CD4-positive, alpha-beta T cell (primary cell): ENCODE measurements at regions not wholly inside any gene's neighbourhood (a gene's known extent, or its start where the extent isn't known, plus 50 kb on each side); places are given as distances from the start of the nearest gene placed in this dataset.

Experiments used
- ATAC-seq: fragments of 200-7000 bp; cut with Tn5 transposase; one replicate; pipeline ENCODE4 v1.10.0; 2022; ENCODE audit warnings: mild to moderate bottlenecking; ENCODE audit not compliant: poor library complexity
- CTCF ChIA-PET: fragments of 350-600 bp; sonication (Branson Sonifier 250); formaldehyde crosslinking; loops from one replicate; lab custom pipeline; 2021; ENCODE audit warnings: antibody characterized with exemption, inconsistent platforms; lab: Charles Lee
- POLR2A ChIA-PET: fragments of 350-600 bp; sonication (Branson Sonifier 250); formaldehyde crosslinking; loops from one replicate; lab custom pipeline; 2021; ENCODE audit warnings: antibody characterized with exemption, inconsistent platforms; lab: Charles Lee
- DNase-seq, 14 experiments: peaks; one replicate each; pipeline ENCODE4 v3.0.0-alpha.2; 2013 to 2020; ENCODE audit warnings: mixed read lengths in 2 of 14
- H3K27ac ChIP-seq, 2 donors: one replicate each; pipeline versions ENCODE4 v1.5.1 to v1.7.0; 2013; ENCODE audit warnings: low read length in 2 of 2, low read depth in 1 of 2, mild to moderate bottlenecking in 1 of 2
- H3K27me3 ChIP-seq, 2 experiments: 1 replicate in 1 of 2; 2 replicates in 1 of 2; pipeline versions ENCODE4 v1.6.1 to v1.7.0; 2013; ENCODE audit warnings: low read length in 2 of 2, control low read depth in 1 of 2, mild to moderate bottlenecking in 1 of 2, moderate library complexity in 1 of 2; ENCODE audit not compliant: insufficient read depth in 2 of 2, control insufficient read depth in 1 of 2
- H3K36me3 ChIP-seq: one replicate; pipeline ENCODE4 v1.6.1; 2013; ENCODE audit warnings: low read length, control low read depth; ENCODE audit not compliant: insufficient read depth
- H3K4me1 ChIP-seq: one replicate; pipeline ENCODE4 v1.6.1; 2013; ENCODE audit warnings: low read length, control low read depth; ENCODE audit not compliant: insufficient read depth
- H3K4me3 ChIP-seq: one replicate; pipeline ENCODE4 v1.5.1; 2013; ENCODE audit warnings: mild to moderate bottlenecking, low read length, moderate library complexity
- H3K9me3 ChIP-seq, 2 experiments: 1 replicate in 1 of 2; 2 replicates in 1 of 2; pipeline versions ENCODE4 v1.6.1 to v1.7.0; 2013; ENCODE audit warnings: low read length in 2 of 2, mild to moderate bottlenecking in 2 of 2, control low read depth in 1 of 2, moderate library complexity in 1 of 2; ENCODE audit not compliant: control insufficient read depth in 1 of 2, insufficient read depth in 1 of 2
- H3K27ac Mint-ChIP-seq: one replicate; pipeline ENCODE4 v1.8.0; 2020; ENCODE audit warnings: mixed read lengths
- H3K27me3 Mint-ChIP-seq: one replicate; pipeline ENCODE4 v1.8.0; 2021; ENCODE audit warnings: mixed read lengths
- H3K36me3 Mint-ChIP-seq: one replicate; pipeline ENCODE4 v1.8.0; 2021; ENCODE audit warnings: low read depth, mixed read lengths
- H3K4me1 Mint-ChIP-seq: one replicate; pipeline ENCODE4 v1.8.0; 2021; ENCODE audit warnings: low read depth, mixed read lengths
- H3K4me3 Mint-ChIP-seq: one replicate; pipeline ENCODE4 v1.8.0; 2020; ENCODE audit warnings: mild to moderate bottlenecking, mixed read lengths
- H3K9me3 Mint-ChIP-seq: one replicate; pipeline ENCODE4 v1.8.0; 2020; ENCODE audit warnings: mixed read lengths
- CTCF ChIP-seq: fragments of 200-600 bp; IDR thresholded peaks from one replicate; pipeline ENCODE4 v1.8.0; 2022; ENCODE audit warnings: antibody characterized with exemption, mild to moderate bottlenecking
- intact Hi-C, 2 experiments: fragments of 100-400 bp; cut with DNase I in 1 of 2; cut with micrococcal nuclease in 1 of 2; formaldehyde crosslinking; loops; one replicate each; pipeline versions ENCODE4 v1.15.1 to v1.9.0; 2023 to 2025; cut with DNase I, micrococcal nuclease

- Histone ChIP-seq H3K4me1 (no peaks in the 10 kb centered on the region), H3K9me3 (no peaks in the 10 kb centered on the region), H3K4me3 (no peak overlapping the region), H3K27ac (no peak overlapping the region), H3K36me3 (no peaks in the 10 kb centered on the region), H3K27me3 (no peaks in the 10 kb centered on the region)
- Mint-ChIP-seq H3K4me3 (no peak overlapping the region), H3K27me3 (peaks cover 7% of the 10 kb centered on the region), H3K36me3 (no peaks in the 10 kb centered on the region), H3K9me3 (no peaks in the 10 kb centered on the region), H3K4me1 (no peaks in the 10 kb centered on the region), H3K27ac (no peak overlapping the region)
- DNase-seq (no peak), ATAC-seq (no peak)
- no peak for TF ChIP-seq CTCF
- ChIA-PET CTCF (no interaction called here), POLR2A (no interaction called here)
- intact Hi-C loops = no loop called here
Observed at GRCh38 chr2:215885536-215885935, 127.8 kb downstream of the MREG start.

- ChIA-PET POLR2A (no interaction called here), CTCF (interaction anchor here (1.0 kb wide), 1 partner anchor 12 kb away, joined by 3 read pairs; no protein-coding TSS in a partner anchor)
- Mint-ChIP-seq H3K4me1 (no peaks in the 10 kb centered on the region), H3K27me3 (peaks cover 5% of the 10 kb centered on the region), H3K9me3 (no peaks in the 10 kb centered on the region), H3K27ac (no peak overlapping the region), H3K36me3 (no peaks in the 10 kb centered on the region), H3K4me3 (no peak overlapping the region)
- TF ChIP-seq CTCF = no peak
- DNase-seq (no peak), ATAC-seq (no peak)
- Histone ChIP-seq H3K4me1 (no peaks in the 10 kb centered on the region), H3K27ac (no peak overlapping the region), H3K9me3 (no peaks in the 10 kb centered on the region), H3K27me3 (peaks cover 0 to under 1% of the 10 kb centered on the region in 2 experiments), H3K4me3 (no peak overlapping the region), H3K36me3 (no peaks in the 10 kb centered on the region)
- intact Hi-C loops = no loop called here
Observed at GRCh38 chr2:215884451-215885087, 128.8 kb downstream of the MREG start.

- Mint-ChIP-seq H3K27ac (no peak overlapping the region), H3K4me1 (no peaks in the 10 kb centered on the region), H3K9me3 (no peaks in the 10 kb centered on the region), H3K27me3 (no peaks in the 10 kb centered on the region), H3K4me3 (no peak overlapping the region), H3K36me3 (no peaks in the 10 kb centered on the region)
- no peaks in the 10 kb centered on the region for H3K9me3 ChIP-seq
- no peak for DNase-seq
- H3K4me3 ChIP-seq = no peak overlapping the region
- peaks cover 0 to 4% of the 10 kb centered on the region in 2 experiments for H3K27me3 ChIP-seq
- ChIA-PET CTCF (interaction anchor here (1.0 kb wide), 1 partner anchor 11 kb away, joined by 3 read pairs; no protein-coding TSS in a partner anchor), POLR2A (no interaction called here)
- intact Hi-C loops = no loop called here
- H3K4me1 ChIP-seq = no peaks in the 10 kb centered on the region
- TF ChIP-seq CTCF = no peak
- H3K36me3 ChIP-seq = no peaks in the 10 kb centered on the region
- ATAC-seq = no peak
- no peak overlapping the region for H3K27ac ChIP-seq
Observed at GRCh38 chr2:215883799-215884198, 129.6 kb downstream of the MREG start.
